Endothelial cell of umbilical vein (primary cell): ENCODE measurements at regions not wholly inside any gene's neighbourhood (a gene's known extent, or its start where the extent isn't known, plus 50 kb on each side); places are given as distances from the start of the nearest gene placed in this dataset.

Source experiments
- TF ChIP-seq, protein P1 (sequence below), 2 donors: IDR thresholded peaks; 1 replicate in 1 of 2; 2 replicates in 1 of 2; pipeline ENCODE4 v1.5.1; 2011; ENCODE audit warnings: low read length in 2 of 2, mild to moderate bottlenecking in 2 of 2, moderate library complexity in 2 of 2, control low read depth in 1 of 2, inconsistent platforms in 1 of 2, low read depth in 1 of 2; ENCODE audit not compliant: insufficient read depth in 1 of 2; ENCODE audit errors: extremely low read depth in 1 of 2
- TF ChIP-seq, protein P2 (sequence below): IDR thresholded peaks from 2 replicates; pipeline ENCODE4 v1.6.1; 2011; ENCODE audit not compliant: insufficient read depth, insufficient read length

DNA sequence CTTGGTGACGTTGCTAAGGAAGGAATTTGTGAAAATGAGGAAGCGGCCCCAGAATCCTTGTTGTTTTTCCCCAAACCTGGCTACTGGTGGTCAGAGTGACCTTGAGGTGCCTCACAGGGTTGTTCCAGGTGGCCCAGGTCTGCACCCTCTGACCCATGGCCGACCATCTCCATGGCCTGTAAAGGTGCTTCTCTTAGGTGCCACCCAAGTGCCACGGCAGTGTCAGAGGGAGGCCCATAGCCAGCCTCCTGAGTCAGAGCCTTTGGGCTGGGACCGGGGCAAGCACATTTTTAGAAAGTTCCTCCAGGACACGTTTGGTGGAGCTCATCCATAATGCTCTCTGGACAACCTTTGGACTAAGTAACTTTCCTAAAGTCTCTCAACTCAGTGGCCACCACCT, 83.9 kb upstream of the IRS2 start:
- TF ChIP-seq, protein P1, sequence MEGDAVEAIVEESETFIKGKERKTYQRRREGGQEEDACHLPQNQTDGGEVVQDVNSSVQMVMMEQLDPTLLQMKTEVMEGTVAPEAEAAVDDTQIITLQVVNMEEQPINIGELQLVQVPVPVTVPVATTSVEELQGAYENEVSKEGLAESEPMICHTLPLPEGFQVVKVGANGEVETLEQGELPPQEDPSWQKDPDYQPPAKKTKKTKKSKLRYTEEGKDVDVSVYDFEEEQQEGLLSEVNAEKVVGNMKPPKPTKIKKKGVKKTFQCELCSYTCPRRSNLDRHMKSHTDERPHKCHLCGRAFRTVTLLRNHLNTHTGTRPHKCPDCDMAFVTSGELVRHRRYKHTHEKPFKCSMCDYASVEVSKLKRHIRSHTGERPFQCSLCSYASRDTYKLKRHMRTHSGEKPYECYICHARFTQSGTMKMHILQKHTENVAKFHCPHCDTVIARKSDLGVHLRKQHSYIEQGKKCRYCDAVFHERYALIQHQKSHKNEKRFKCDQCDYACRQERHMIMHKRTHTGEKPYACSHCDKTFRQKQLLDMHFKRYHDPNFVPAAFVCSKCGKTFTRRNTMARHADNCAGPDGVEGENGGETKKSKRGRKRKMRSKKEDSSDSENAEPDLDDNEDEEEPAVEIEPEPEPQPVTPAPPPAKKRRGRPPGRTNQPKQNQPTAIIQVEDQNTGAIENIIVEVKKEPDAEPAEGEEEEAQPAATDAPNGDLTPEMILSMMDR (IDR thresholded peaks at IDR 0.05; ENCODE audit: extremely low read depth in 1 of 2, insufficient read depth in 1 of 2, low read depth in 1 of 2, low read length in 2 of 2), result no peak
- TF ChIP-seq, protein P2, sequence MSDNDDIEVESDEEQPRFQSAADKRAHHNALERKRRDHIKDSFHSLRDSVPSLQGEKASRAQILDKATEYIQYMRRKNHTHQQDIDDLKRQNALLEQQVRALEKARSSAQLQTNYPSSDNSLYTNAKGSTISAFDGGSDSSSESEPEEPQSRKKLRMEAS, result no peak
